ENCODE measurements at regions not wholly inside any gene's neighbourhood (a gene's known extent, or its start where the extent isn't known, plus 50 kb on each side); places are given as distances from the start of the nearest gene placed in this dataset.

- H3K27ac ChIP-seq: no peak overlapping the region
- TF ChIP-seq, protein P1, sequence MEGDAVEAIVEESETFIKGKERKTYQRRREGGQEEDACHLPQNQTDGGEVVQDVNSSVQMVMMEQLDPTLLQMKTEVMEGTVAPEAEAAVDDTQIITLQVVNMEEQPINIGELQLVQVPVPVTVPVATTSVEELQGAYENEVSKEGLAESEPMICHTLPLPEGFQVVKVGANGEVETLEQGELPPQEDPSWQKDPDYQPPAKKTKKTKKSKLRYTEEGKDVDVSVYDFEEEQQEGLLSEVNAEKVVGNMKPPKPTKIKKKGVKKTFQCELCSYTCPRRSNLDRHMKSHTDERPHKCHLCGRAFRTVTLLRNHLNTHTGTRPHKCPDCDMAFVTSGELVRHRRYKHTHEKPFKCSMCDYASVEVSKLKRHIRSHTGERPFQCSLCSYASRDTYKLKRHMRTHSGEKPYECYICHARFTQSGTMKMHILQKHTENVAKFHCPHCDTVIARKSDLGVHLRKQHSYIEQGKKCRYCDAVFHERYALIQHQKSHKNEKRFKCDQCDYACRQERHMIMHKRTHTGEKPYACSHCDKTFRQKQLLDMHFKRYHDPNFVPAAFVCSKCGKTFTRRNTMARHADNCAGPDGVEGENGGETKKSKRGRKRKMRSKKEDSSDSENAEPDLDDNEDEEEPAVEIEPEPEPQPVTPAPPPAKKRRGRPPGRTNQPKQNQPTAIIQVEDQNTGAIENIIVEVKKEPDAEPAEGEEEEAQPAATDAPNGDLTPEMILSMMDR (IDR thresholded peaks at IDR 0.05): no peak
- DNase-seq (ENCODE audit: low spot score): no peak
These were observed 364.1 kb downstream of the FOXL1 start for GRCh38 chr16:86942151-86943051.

GRCh38 chr16:86945166-86945900, 367.0 kb downstream of the FOXL1 start:
- no peak for DNase-seq (ENCODE audit: low spot score)
- H3K4me3 ChIP-seq: no peak overlapping the region
- TF ChIP-seq, protein P1 (IDR thresholded peaks at IDR 0.05): no peak
- no peak overlapping the region for H3K27ac ChIP-seq

More at GRCh38 chr16:86942151-86943051, 364.1 kb downstream of the FOXL1 start:
- no peak overlapping the region for H3K4me3 ChIP-seq

DNA sequence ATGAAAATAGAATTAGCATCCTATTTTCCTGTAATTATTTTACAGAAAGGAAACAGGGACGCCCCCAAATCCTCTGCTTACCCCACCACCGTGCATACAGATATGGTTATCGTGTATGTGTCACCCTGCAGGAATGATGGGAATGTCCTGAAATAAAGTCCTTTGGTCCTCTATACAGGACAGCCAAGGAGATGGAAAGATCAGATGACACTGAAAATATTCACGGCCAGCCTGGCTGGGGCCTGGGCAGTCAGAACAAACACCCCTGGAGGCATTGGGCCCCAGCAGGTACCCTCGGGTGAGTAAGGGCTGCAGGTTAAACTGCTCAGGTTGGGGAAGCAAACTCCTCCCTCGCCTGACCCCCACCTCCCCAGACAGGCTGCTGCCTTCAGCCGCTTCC, 368.0 kb downstream of the FOXL1 start:
- TF ChIP-seq, protein P1 (IDR thresholded peaks at IDR 0.05): no peak
- Histone ChIP-seq H3K4me3 (no peak overlapping the region), H3K27ac (no peak overlapping the region)
- no peak for DNase-seq (ENCODE audit: low spot score)

- H3K27ac ChIP-seq: no peak overlapping the region
- no peak for DNase-seq (ENCODE audit: low spot score)
- no peak overlapping the region for H3K4me3 ChIP-seq
- TF ChIP-seq, protein P1 (IDR thresholded peaks at IDR 0.05): no peak
These were observed 368.6 kb downstream of the FOXL1 start for GRCh38 chr16:86946981-86947380.

GRCh38 chr16:86948046-86948445, 369.1 kb downstream of the C16orf95 start:
- Histone ChIP-seq H3K27ac (no peak overlapping the region), H3K4me3 (no peak overlapping the region)
- DNase-seq (ENCODE audit: low spot score): no peak
- TF ChIP-seq, protein P1 (IDR thresholded peaks at IDR 0.05): no peak

DNA sequence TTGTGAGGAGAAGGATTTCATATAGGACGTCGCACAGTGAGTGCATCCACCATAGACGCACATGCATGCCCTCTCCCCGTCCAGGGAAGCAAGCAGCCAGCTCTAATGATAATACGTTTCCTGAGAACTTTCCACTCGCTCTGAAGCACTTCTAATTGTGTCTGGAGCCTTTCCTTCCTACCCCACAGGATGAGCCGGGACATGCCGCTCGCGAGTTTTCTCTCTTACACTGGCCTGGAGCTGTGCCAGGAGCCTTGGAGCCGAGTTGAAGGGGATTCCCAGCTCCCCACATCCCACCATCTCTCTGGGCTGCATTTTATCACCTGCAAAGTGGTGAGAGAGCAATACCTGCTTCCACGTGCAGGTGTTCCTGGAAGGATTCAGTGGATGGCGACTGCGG, 368.1 kb downstream of the C16orf95 start:
- TF ChIP-seq, protein P1 (IDR thresholded peaks at IDR 0.05): no peak
- Histone ChIP-seq H3K4me3 (no peak overlapping the region), H3K27ac (no peak overlapping the region)
- DNase-seq (ENCODE audit: low spot score): no peak

Measured in coronary artery (tissue), 2 donors.